RPMI7951 (cell line): ENCODE measurements at regions not wholly inside any gene's neighbourhood (a gene's known extent, or its start where the extent isn't known, plus 50 kb on each side); places are given as distances from the start of the nearest gene placed in this dataset.

Source experiments
- DNase-seq: peaks from one replicate; pipeline ENCODE4 v3.0.0-alpha.2; 2012; ENCODE audit warnings: low read depth

- DNase-seq, result no peak
Observed at GRCh38 chr15:62439543-62440016, 274.5 kb upstream of the C2CD4B start.

- no peak for DNase-seq
Observed at GRCh38 chr15:62440362-62441105, 275.4 kb upstream of the C2CD4B start.

- DNase-seq, result peak; percentile 97
Observed at GRCh38 chr15:62444104-62445022, 279.3 kb upstream of the C2CD4B start.

- DNase-seq, result no peak
Observed at GRCh38 chr15:62445244-62445643, 280.2 kb upstream of the C2CD4B start.

GRCh38 chr15:62446984-62447383, 281.9 kb upstream of the C2CD4B start:
- DNase-seq, result no peak

- no peak for DNase-seq
Observed at GRCh38 chr15:62447742-62448141, 282.7 kb upstream of the C2CD4B start.

GRCh38 chr15:62449638-62450037, 284.6 kb upstream of the C2CD4B start:
- no peak for DNase-seq

- no peak for DNase-seq
Observed at GRCh38 chr15:62450061-62450460, 285.0 kb upstream of the C2CD4B start.

- no peak for DNase-seq
Observed at GRCh38 chr15:62452026-62452425, 286.9 kb upstream of the C2CD4B start.

- no peak for DNase-seq
Observed at GRCh38 chr15:62452667-62453066, 287.6 kb upstream of the C2CD4B start.

GRCh38 chr15:62453375-62453774, 288.3 kb upstream of the C2CD4B start:
- DNase-seq, result peak; percentile 53

GRCh38 chr15:62453981-62454380, 288.9 kb upstream of the C2CD4B start:
- DNase-seq, result peak; percentile 86

GRCh38 chr15:62454567-62455172, 289.6 kb upstream of the C2CD4B start:
- DNase-seq, result peak; percentile 63

GRCh38 chr15:62455441-62455921, 290.4 kb upstream of the C2CD4B start:
- DNase-seq, result peak; percentile 72

- no peak for DNase-seq
Observed at GRCh38 chr15:62456011-62456920, 291.2 kb upstream of the C2CD4B start.

- no peak for DNase-seq
Observed at GRCh38 chr15:62457100-62457499, 292.0 kb upstream of the C2CD4B start.

GRCh38 chr15:62459875-62460274, 294.8 kb upstream of the C2CD4B start:
- no peak for DNase-seq

GRCh38 chr15:62462268-62462667, 297.2 kb upstream of the C2CD4B start:
- peak; percentile 92 for DNase-seq

GRCh38 chr15:62462721-62463120, 297.6 kb upstream of the C2CD4B start:
- DNase-seq, result peak; percentile 81

GRCh38 chr15:62464705-62465104, 299.6 kb upstream of the C2CD4B start:
- peak; percentile 68 for DNase-seq

GRCh38 chr15:62465173-62465572, 300.1 kb upstream of the C2CD4B start:
- DNase-seq, result no peak
